NOMO-1 treated with dmso at 0.1 percent for 144 hours (cell line): ENCODE measurements at regions not wholly inside any gene's neighbourhood (a gene's known extent, or its start where the extent isn't known, plus 50 kb on each side); places are given as distances from the start of the nearest gene placed in this dataset.
"Not testable (repeated sequence)": the region's sequence is repeated elsewhere in the genome, so short reads cannot be mapped to it uniquely, and the experiment has no call there.

Experiments used
- DNase-seq: peaks from one replicate; lab custom pipeline; 2025; ENCODE audit not compliant: unreplicated experiment; lab: John Stamatoyannopoulos, UW

DNA sequence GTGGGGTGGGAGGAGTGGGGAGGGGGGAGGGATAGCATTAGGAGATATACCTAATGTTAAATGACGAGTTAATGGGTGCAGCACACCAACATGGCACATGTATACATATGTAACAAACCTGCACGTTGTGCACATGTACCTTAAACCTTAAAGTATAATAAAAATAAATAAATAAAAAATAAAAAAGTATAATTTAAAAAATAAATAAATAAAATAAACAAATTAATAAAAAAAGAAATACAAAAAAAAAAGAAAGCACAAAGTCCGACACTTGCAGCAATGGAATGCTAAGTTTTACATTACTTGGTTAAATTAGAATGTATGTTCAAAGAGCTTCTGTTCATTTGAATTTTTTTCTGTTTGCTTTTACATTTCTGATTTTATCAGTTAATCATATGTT is 236.5 kb upstream of the POGK start:
- not testable (repeated sequence) for DNase-seq

- DNase-seq: no peak
Observed at GRCh38 chr1:166603296-166603695, 236.0 kb upstream of the POGK start.

DNA sequence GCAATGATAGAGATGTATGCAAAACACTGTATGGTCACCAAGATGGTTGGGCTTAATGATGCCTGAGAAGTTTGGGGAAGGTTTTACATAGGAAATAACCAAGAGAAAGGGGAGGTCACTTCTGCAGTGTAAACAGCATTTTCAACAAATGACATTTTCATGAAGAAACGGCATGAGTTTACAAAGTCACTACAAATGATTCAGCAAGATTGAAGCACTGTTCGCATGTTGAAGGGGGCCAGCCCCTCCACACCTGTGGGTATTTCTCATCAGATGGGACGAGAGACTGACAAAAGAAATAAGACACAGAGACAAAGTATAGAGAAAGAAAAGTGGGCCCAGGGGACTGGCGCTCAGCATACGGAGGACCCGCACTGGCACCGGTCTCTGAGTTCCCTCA is 234.1 kb upstream of the POGK start:
- DNase-seq: no peak

DNA sequence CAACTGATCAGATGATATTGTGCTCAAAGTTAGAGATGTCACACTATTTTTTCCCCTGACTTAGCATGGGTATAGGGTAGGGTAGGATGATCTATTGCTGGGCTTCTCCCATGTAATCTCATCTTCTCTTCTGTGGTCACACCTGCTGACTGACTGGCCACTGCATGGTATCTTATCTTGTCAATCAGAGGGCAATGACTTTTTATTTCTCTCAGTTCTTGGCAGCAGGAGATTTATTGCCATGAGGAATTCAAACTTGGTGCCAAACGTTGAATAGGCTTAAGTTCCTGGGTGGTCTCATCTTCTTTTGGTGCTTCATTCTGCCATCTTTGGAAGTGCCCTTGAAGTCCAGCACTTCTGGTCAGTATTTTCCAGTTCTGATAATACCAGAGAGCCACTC is 226.4 kb upstream of the POGK start:
- DNase-seq: no peak

- DNase-seq: no peak
Observed at GRCh38 chr1:166616206-166616605, 223.1 kb upstream of the POGK start.

DNA sequence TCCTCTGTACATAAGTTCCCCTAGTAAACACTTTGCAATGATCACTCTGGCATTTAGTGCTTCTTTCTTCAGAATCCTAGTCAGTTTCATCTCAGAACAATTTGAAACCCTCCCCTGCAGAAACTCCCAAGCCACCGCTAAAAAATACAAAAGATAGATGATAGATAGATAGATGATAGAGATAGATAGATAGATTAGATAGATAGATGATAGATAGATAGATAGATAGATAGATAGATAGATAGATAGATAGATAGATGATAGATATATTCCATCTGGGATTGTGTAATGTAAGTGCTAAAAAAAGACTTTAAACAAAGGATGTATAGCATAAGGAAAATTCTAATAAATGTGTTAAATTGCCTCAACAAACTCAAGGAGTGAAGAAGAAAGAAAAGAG is 212.6 kb upstream of the POGK start:
- no peak for DNase-seq

GRCh38 chr1:166627558-166627957 is 211.7 kb upstream of the POGK start:
- no peak for DNase-seq

- no peak for DNase-seq
Observed at GRCh38 chr1:166628259-166628658, 211.0 kb upstream of the POGK start.

GRCh38 chr1:166629946-166630345 is 209.3 kb upstream of the POGK start:
- DNase-seq: no peak

- no peak for DNase-seq
Observed at GRCh38 chr1:166630369-166630768, 208.9 kb upstream of the POGK start.

DNA sequence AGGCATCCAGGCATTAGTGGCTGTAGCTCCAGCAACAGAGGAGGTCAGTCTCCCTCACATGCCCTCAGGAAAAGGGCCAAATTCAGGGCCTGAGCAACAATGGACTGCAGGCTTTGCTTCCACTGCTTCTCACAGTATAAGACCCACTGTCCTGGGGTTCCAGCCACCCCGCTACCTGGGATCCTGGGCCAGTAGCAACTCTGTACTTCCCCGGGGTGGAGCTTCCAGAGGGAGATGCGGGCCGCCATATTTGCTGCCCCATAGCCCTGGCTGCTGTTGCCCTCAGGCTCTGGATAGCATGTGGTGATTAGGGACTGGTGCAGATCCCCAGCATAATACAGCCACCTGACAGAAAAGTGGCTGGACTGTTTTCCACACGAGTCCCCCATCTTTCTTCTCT is 201.1 kb upstream of the POGK start:
- DNase-seq: no peak

DNA sequence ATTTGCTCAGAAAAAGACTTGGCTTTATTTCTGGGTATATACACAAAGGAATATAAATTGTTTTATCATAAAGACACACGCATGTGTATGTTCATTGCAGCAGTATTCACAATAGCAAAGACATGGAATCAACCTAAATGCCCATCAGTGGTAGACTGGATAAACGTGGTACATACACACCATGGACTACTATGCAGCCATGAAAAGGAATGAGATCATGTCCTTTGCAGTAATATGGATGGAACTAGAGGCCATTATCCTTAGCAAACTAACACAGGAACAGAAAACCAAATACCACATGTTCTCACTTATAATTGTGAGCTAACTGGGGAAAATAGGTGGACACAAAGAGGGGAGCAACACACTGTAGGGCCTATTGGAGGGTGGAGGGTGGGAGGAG is 182.0 kb upstream of the POGK start:
- DNase-seq: not testable (repeated sequence)

DNA sequence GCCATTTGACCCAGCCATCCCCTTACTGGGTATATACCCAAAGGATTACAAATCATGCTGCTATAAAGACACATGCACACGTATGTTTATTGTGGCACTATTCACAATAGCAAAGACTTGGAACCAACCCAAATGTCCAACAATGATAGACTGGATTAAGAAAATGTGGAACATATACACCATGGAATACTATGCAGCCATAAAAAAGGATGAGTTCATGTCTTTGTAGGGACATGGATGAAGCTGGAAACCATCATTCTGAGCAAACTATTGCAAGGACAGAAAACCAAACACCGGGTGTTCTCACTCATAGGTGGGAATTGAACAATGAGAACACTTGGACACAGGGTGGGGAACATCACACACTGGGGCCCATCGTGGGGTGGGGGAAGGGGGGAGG is 172.5 kb upstream of the POGK start:
- DNase-seq: not testable (repeated sequence)

DNA sequence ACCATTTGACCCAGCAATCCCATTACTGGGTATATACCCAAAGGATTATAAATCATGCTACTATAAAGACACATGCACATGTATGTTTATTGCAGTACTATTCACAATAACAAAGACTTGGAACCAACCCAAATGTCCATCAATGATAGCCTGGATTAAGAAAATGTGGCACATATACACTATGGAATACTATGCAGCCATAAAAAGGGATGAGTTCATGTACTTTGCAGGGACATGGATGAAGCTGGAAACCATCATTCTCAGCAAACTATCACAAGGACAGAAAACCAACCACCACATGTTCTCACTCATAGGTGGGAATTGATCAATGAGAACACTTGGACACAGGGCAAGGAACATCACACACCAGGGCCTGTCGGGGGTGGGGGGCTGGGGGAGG is 171.7 kb upstream of the POGK start:
- DNase-seq: not testable (repeated sequence)

DNA sequence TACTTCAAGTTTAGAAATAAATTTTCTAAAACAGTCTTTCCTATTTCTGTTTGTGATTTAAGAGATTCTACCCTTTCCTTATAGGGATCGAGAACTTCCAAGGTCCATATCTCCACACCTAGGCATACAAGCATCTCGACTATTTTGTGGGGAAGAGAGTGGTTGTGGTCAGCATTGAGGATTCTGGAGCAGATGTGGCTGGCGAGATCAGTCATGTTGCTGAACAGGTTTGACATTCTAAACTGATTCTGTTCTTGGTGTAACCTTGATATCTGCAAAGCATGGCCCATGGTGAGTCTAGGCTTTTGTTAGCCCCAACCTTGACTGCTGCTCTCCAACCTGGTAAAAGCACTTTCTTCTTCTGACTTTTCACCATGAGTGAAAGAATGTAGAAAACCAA is 167.6 kb upstream of the POGK start:
- DNase-seq: no peak

GRCh38 chr1:166673722-166674121 is 165.6 kb upstream of the POGK start:
- peak; percentile 3 for DNase-seq

DNA sequence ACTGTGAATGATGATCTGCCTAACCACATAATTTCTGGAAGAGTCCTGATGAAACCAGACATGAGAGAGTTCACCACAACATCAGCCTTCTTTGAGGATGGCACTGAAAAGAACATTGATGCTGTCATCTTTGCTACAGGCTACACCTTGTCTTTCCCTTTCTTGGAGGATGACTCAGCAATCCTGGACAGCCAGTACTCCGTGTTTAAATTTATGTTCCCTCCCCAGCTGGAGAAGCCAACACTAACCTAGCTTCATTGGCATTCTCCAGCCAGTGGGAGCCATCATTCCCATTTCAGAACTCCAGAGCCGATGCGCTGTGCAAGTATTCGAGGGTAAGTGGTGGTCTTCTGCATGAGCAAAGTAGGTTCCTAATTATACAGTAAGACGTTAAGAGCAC is 164.1 kb upstream of the POGK start:
- no peak for DNase-seq

- no peak for DNase-seq
Observed at GRCh38 chr1:166676981-166677380, 162.3 kb upstream of the POGK start.

- DNase-seq: no peak
Observed at GRCh38 chr1:166679369-166679768, 159.9 kb upstream of the POGK start.

DNA sequence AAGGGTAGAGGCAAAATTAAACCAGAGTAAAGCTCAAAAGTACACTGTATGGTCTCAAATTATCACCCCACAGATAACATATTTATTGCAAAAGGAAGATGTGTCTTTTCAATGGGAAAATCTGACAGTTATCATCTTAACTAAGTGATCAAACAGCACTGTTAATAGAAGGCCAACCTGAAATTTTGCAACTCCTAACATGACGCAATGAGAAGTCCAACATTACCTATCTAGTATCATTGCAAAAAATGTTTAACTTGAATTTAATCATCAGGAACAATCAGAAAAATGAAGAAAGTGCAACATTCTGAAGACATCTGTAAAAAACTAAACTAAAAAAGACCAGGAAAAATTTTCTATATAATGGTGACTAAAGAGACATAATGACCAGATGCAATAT is 156.7 kb upstream of the POGK start:
- no peak for DNase-seq

- DNase-seq: not testable (repeated sequence)
Observed at GRCh38 chr1:166684669-166685068, 154.6 kb upstream of the POGK start.

- DNase-seq: no peak
Observed at GRCh38 chr1:166685200-166685599, 154.1 kb upstream of the POGK start.

DNA sequence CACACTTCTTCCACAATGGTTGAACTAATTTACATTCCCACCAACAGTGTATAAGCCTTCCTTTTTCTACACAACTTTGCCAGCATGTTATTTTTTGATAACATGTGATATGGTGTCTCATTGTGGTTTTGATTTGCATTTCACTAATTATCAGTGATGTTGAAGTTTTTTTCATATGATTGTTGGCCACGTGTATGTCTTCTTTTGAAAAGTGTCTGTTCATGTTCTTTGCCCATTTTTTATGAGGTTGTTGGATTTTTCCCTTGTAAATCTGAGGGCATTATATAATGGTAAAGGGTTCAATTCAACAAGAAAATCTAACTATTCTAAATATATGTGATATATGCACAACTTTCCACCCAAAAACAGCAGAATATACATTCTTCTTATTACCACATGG is 153.4 kb upstream of the POGK start:
- not testable (repeated sequence) for DNase-seq

DNA sequence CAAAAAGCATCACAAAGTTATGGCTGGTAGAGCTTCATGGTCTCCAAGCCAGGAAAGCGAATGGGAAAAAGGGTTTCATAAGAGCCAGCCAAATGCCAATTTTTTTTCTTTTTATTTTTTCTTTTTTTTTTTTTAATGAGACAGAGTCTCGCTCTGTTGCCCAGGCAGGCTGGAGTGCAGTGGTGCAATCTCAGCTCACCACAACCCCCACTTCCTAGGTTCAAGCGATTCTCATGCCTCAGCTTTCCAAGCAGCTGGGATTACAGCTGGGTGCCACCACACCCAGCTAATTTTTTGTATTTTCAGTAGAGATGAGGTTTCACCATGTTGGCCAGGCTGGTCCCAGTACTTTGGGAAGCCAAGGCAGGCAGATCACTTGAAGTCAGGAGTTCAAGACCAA is 148.7 kb upstream of the POGK start:
- DNase-seq: not testable (repeated sequence)
